Astrocyte (in vitro differentiated cells and primary cell): ENCODE measurements at regions not wholly inside any gene's neighbourhood (a gene's known extent, or its start where the extent isn't known, plus 50 kb on each side); places are given as distances from the start of the nearest gene placed in this dataset.

Experiments
- EZH2 ChIP-seq: IDR thresholded peaks from 2 replicates; pipeline ENCODE4 v1.6.1; 2012; ENCODE audit warnings: mild to moderate bottlenecking, low read length, inconsistent platforms; ENCODE audit not compliant: insufficient read depth
- TF ChIP-seq, protein P1 (sequence below): IDR thresholded peaks from 2 replicates; pipeline ENCODE4 v1.5.1; 2011; ENCODE audit warnings: low read depth, mild to moderate bottlenecking, inconsistent platforms, low read length, moderate library complexity; ENCODE audit not compliant: insufficient read depth

GRCh38 chr20:55565096-55565773 is 440.1 kb downstream of the CBLN4 start:
- TF ChIP-seq, protein P1, sequence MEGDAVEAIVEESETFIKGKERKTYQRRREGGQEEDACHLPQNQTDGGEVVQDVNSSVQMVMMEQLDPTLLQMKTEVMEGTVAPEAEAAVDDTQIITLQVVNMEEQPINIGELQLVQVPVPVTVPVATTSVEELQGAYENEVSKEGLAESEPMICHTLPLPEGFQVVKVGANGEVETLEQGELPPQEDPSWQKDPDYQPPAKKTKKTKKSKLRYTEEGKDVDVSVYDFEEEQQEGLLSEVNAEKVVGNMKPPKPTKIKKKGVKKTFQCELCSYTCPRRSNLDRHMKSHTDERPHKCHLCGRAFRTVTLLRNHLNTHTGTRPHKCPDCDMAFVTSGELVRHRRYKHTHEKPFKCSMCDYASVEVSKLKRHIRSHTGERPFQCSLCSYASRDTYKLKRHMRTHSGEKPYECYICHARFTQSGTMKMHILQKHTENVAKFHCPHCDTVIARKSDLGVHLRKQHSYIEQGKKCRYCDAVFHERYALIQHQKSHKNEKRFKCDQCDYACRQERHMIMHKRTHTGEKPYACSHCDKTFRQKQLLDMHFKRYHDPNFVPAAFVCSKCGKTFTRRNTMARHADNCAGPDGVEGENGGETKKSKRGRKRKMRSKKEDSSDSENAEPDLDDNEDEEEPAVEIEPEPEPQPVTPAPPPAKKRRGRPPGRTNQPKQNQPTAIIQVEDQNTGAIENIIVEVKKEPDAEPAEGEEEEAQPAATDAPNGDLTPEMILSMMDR = no peak
- TF ChIP-seq EZH2 = no peak
